ENCODE measurements at regions not wholly inside any gene's neighbourhood (a gene's known extent, or its start where the extent isn't known, plus 50 kb on each side); places are given as distances from the start of the nearest gene placed in this dataset.

GRCh38 chr15:29475096-29475495, 205.5 kb upstream of the NSMCE3 start:
- TF ChIP-seq GATA2 (IDR thresholded peaks at IDR 0.05; ENCODE audit: insufficient read depth, insufficient read length, low read depth, low read length) = no peak
- no peak for TF ChIP-seq POLR2AphosphoS5 (IDR thresholded peaks at IDR 0.05; ENCODE audit: insufficient read depth, low read depth, low read length)
- no peak for TF ChIP-seq CTCF (IDR thresholded peaks at IDR 0.05; ENCODE audit: extremely low read depth in 1 of 2, insufficient read depth in 1 of 2, low read depth in 1 of 2, low read length in 2 of 2)
- TF ChIP-seq JUN (IDR thresholded peaks at IDR 0.05; ENCODE audit: borderline replicate concordance, insufficient read depth, insufficient read length, low read depth) = no peak
- no peak for TF ChIP-seq POLR2A (IDR thresholded peaks at IDR 0.05; ENCODE audit: low read depth, low read length)
- TF ChIP-seq EZH2 (IDR thresholded peaks at IDR 0.05; ENCODE audit: borderline replicate concordance, low read depth, low read length, severe bottlenecking) = no peak
- TF ChIP-seq MYC (IDR thresholded peaks at IDR 0.05; ENCODE audit: low read depth, low read length) = no peak
- no peak for TF ChIP-seq MAX (IDR thresholded peaks at IDR 0.05; ENCODE audit: insufficient read depth, insufficient read length)
- no peak for TF ChIP-seq FOS (IDR thresholded peaks at IDR 0.05; ENCODE audit: borderline replicate concordance, insufficient read depth, low read length)
- POLR2A ChIA-PET = no interaction called here
- Histone ChIP-seq H4K20me1 (replicated peaks; ENCODE audit: control insufficient read depth, extremely low read depth, insufficient read depth, low read length) (no peaks in the 10 kb centered on the region), H3K4me1 (ENCODE audit: control insufficient read depth, extremely low read depth, insufficient read depth, low read length) (no peaks in the 10 kb centered on the region), H3K79me2 (ENCODE audit: control insufficient read depth, insufficient read depth, low read length) (no peaks in the 10 kb centered on the region), H3K9me3 (replicated peaks; ENCODE audit: control insufficient read depth, insufficient read depth, low read length) (no peaks in the 10 kb centered on the region), H3K9ac (replicated peaks; ENCODE audit: extremely low read depth, insufficient read depth, low read length) (no peak overlapping the region), H3K36me3 (ENCODE audit: control insufficient read depth in 2 of 2, extremely low read depth in 1 of 2, insufficient read depth in 2 of 2, low read length in 2 of 2) (no peaks in the 10 kb centered on the region), H3K27me3 (ENCODE audit: control insufficient read depth in 2 of 2, insufficient read depth in 2 of 2, low read length in 2 of 2) (no peaks in the 10 kb centered on the region), H2AFZ (ENCODE audit: low read depth, low read length) (no peak overlapping the region), H3K9me1 (replicated peaks; ENCODE audit: control insufficient read depth, extremely low read depth, insufficient read depth, low read length) (no peaks in the 10 kb centered on the region), H3K4me2 (ENCODE audit: insufficient read depth, low read length) (no peak overlapping the region), H3K4me3 (replicated peaks in 1 of 3; ENCODE audit: insufficient read depth in 1 of 3, low read depth in 1 of 3, low read length in 3 of 3) (no peak overlapping the region), H3K27ac (ENCODE audit: insufficient read depth, low read depth, low read length) (no peak overlapping the region)
- BruUV-seq (replicated peaks) = no TSS peak
- FAIRE-seq (no peak), DNase-seq (ENCODE audit: low read depth, low spot score) (no peak)
- intact Hi-C loops (cut with micrococcal nuclease) (no loop called here), dilution Hi-C loops (cut with MboI; ENCODE audit: extremely low pct_ligation_motif_present, low sequenced_read_pairs) (no loop called here)
- CTCF ChIA-PET = no interaction called here
